ENCODE measurements at regions not wholly inside any gene's neighbourhood (a gene's known extent, or its start where the extent isn't known, plus 50 kb on each side); places are given as distances from the start of the nearest gene placed in this dataset.

DNA sequence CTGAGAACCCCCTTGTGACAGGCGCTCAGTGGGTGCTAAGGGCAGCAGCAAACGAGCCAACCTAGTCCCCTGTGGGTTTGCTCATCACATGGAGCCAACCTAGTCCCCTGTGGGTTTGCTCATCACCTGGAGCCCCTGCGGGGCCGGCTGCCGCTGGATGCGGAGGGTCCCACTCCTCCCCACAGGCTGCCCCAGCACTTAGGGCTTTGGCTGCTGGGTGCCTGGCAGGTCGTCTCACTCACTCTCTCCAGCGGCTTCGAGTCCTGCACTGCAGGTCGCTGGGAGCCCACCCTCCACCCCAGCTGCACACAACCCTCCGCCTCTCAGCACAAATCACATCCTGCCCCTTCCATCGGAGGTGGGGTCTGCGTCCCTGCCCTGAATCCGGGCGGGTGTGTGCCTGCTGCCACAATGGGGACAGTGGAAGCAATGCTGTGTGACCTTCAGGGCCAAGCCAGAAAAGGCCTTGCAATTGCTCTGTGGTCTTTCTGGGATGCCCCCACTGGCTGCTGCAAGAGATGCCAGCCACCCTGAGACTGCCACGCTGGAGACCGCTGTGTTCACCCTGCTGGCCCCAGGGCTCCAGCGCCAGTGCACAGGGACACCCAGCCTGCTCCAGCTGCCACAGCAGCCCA is 248.1 kb upstream of the SALL3 start:
- no peaks in the 10 kb centered on the region for H3K4me1 ChIP-seq (ENCODE audit: control insufficient read depth, extremely low read depth, insufficient read depth, low read length)
- H3K27ac ChIP-seq (ENCODE audit: insufficient read depth, low read length) = no peak overlapping the region
- H3K27me3 ChIP-seq (ENCODE audit: control insufficient read depth, insufficient read depth, low read length) = no peaks in the 10 kb centered on the region
- no peak for TF ChIP-seq EZH2 (IDR thresholded peaks at IDR 0.05; ENCODE audit: low read length, missing control alignments)
- TF ChIP-seq, protein P1, sequence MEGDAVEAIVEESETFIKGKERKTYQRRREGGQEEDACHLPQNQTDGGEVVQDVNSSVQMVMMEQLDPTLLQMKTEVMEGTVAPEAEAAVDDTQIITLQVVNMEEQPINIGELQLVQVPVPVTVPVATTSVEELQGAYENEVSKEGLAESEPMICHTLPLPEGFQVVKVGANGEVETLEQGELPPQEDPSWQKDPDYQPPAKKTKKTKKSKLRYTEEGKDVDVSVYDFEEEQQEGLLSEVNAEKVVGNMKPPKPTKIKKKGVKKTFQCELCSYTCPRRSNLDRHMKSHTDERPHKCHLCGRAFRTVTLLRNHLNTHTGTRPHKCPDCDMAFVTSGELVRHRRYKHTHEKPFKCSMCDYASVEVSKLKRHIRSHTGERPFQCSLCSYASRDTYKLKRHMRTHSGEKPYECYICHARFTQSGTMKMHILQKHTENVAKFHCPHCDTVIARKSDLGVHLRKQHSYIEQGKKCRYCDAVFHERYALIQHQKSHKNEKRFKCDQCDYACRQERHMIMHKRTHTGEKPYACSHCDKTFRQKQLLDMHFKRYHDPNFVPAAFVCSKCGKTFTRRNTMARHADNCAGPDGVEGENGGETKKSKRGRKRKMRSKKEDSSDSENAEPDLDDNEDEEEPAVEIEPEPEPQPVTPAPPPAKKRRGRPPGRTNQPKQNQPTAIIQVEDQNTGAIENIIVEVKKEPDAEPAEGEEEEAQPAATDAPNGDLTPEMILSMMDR (conservative IDR thresholded peaks at IDR 0.05 in 1 of 2, IDR thresholded peaks at IDR 0.05 in 1 of 2; ENCODE audit: low read depth in 1 of 2, low read length in 2 of 2) = no peak
- H4K20me1 ChIP-seq (ENCODE audit: control insufficient read depth, extremely low read depth, insufficient read depth, low read length) = no peaks in the 10 kb centered on the region
- H3K79me2 ChIP-seq (ENCODE audit: control insufficient read depth, insufficient read depth, low read length) = no peaks in the 10 kb centered on the region
- H3K36me3 ChIP-seq (ENCODE audit: control insufficient read depth, insufficient read depth, low read length) = no peaks in the 10 kb centered on the region
- H3K4me3 ChIP-seq (replicated peaks in 1 of 4; ENCODE audit: control extremely low read depth in 1 of 4, insufficient read depth in 1 of 4, low read depth in 3 of 4, low read length in 4 of 4) = no peak overlapping the region
- H3K9me3 ChIP-seq (ENCODE audit: control insufficient read depth, insufficient read depth, low read depth, low read length) = no peaks in the 10 kb centered on the region
- no peak overlapping the region for H3K4me2 ChIP-seq (ENCODE audit: extremely low read depth, insufficient read depth, low read length)
- H2AFZ ChIP-seq (ENCODE audit: low read length) = no peak overlapping the region
- H3K9ac ChIP-seq (ENCODE audit: insufficient read depth, low read length) = no peak overlapping the region
- DNase-seq (ENCODE audit: low read depth in 2 of 2) = no peak

DNA sequence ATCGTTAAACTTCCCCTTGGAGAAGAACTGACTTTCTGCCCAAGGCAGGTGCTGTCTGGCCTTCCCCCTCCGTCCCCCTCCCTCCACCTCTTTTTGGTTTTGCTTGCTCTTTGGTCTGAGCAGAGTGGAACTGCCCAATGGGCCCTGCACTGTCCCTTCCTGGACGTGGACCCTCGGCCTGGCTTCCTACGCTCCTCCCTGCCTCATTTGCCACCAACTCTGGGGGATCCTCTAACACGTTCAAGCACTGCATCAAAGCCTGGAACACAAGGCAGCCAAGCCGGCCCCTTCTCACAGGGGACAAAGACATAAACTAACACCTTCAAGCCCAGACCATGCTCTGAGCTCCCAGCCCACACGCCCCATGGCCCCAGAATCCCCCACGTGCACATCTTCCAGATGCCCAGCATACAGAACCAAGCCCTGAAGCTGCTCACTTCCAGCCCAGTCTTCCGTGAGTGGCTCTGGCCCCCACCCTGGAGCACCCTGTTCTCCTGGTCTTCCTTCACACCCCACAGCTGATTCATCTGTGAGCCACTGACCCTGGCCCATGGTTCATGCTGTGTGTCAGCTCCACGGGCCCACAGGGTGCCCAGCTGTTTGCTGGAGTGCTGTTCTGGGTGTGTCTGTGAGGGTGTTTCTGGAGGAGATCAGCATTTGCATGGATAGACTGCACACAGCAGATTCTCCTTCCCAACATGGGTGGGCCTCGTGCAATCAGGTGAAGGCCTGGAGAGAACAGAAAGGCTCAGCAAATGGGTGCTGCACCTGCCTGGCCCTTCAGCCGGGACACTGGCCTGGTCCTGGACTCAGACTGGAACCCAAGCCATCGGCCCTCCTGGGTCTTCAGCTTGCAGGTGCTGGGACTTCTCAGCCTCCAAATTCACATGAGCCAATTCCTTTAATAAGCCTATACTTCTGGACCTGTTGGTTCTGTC is 247.1 kb upstream of the SALL3 start:
- H2AFZ ChIP-seq (ENCODE audit: low read length) = no peak overlapping the region
- TF ChIP-seq, protein P1 (conservative IDR thresholded peaks at IDR 0.05 in 1 of 2, IDR thresholded peaks at IDR 0.05 in 1 of 2; ENCODE audit: low read depth in 1 of 2, low read length in 2 of 2) = no peak
- no peak for TF ChIP-seq EZH2 (IDR thresholded peaks at IDR 0.05; ENCODE audit: low read length, missing control alignments)
- H3K27ac ChIP-seq (ENCODE audit: insufficient read depth, low read length) = no peak overlapping the region
- H3K9me3 ChIP-seq (ENCODE audit: control insufficient read depth, insufficient read depth, low read depth, low read length) = no peaks in the 10 kb centered on the region
- no peaks in the 10 kb centered on the region for H3K36me3 ChIP-seq (ENCODE audit: control insufficient read depth, insufficient read depth, low read length)
- no peaks in the 10 kb centered on the region for H4K20me1 ChIP-seq (ENCODE audit: control insufficient read depth, extremely low read depth, insufficient read depth, low read length)
- no peaks in the 10 kb centered on the region for H3K79me2 ChIP-seq (ENCODE audit: control insufficient read depth, insufficient read depth, low read length)
- H3K4me3 ChIP-seq (replicated peaks in 1 of 4; ENCODE audit: control extremely low read depth in 1 of 4, insufficient read depth in 1 of 4, low read depth in 3 of 4, low read length in 4 of 4) = no peak overlapping the region
- H3K4me2 ChIP-seq (ENCODE audit: extremely low read depth, insufficient read depth, low read length) = no peak overlapping the region
- no peak overlapping the region for H3K9ac ChIP-seq (ENCODE audit: insufficient read depth, low read length)
- DNase-seq (ENCODE audit: low read depth in 2 of 2) = no peak
- H3K4me1 ChIP-seq (ENCODE audit: control insufficient read depth, extremely low read depth, insufficient read depth, low read length) = no peaks in the 10 kb centered on the region
- no peaks in the 10 kb centered on the region for H3K27me3 ChIP-seq (ENCODE audit: control insufficient read depth, insufficient read depth, low read length)

DNA sequence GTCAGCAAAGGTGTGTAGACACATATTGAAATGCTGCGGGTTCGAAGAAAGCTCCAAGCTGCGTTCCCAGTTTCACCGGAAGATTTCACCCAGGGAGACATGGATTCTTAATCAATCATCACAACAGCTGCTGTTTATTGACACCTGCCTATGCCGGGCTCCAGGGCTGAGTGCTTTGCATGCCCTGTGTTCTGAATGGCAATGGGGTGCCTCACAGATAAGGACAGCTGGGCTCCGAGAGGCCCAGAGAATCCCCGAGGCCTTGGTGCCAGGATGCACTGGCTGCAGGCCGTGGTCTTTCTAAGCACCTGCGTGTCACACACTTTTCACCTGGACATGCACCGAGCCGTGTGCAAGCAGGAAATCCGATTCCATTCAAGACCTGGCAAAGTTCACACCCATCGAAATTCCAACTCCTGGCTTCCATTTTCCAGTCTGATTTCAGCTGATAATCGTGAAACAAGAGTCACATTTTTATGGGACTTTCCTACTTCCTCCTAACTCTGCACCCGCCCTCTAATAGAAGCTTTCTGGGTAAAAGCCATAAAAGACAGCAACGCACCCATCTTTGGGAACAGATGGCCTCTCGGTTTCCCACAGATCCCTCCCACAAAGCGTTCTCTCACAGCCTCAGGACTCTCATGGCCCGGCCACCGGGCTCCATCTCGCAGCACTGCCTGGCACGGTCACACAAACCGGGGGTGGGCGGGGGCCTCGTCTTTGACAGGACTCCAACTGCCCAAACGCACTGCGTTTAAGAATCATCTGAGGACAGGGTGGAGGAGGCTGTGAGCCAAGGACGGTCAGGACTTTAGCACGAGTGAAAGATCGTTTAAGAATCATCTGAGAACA is 245.6 kb upstream of the SALL3 start:
- H3K9me3 ChIP-seq (ENCODE audit: control insufficient read depth, insufficient read depth, low read depth, low read length) = no peaks in the 10 kb centered on the region
- no peaks in the 10 kb centered on the region for H3K36me3 ChIP-seq (ENCODE audit: control insufficient read depth, insufficient read depth, low read length)
- H3K79me2 ChIP-seq (ENCODE audit: control insufficient read depth, insufficient read depth, low read length) = no peaks in the 10 kb centered on the region
- no peaks in the 10 kb centered on the region for H3K27me3 ChIP-seq (ENCODE audit: control insufficient read depth, insufficient read depth, low read length)
- no peaks in the 10 kb centered on the region for H4K20me1 ChIP-seq (ENCODE audit: control insufficient read depth, extremely low read depth, insufficient read depth, low read length)
- TF ChIP-seq, protein P1 (conservative IDR thresholded peaks at IDR 0.05 in 1 of 2, IDR thresholded peaks at IDR 0.05 in 1 of 2; ENCODE audit: low read depth in 1 of 2, low read length in 2 of 2) = no peak
- TF ChIP-seq EZH2 (IDR thresholded peaks at IDR 0.05; ENCODE audit: low read length, missing control alignments) = no peak
- no peak overlapping the region for H2AFZ ChIP-seq (ENCODE audit: low read length)
- H3K27ac ChIP-seq (ENCODE audit: insufficient read depth, low read length) = no peak overlapping the region
- no peak overlapping the region for H3K4me2 ChIP-seq (ENCODE audit: extremely low read depth, insufficient read depth, low read length)
- H3K9ac ChIP-seq (ENCODE audit: insufficient read depth, low read length) = no peak overlapping the region
- H3K4me3 ChIP-seq (replicated peaks in 1 of 4; ENCODE audit: control extremely low read depth in 1 of 4, insufficient read depth in 1 of 4, low read depth in 3 of 4, low read length in 4 of 4) = no peak overlapping the region
- no peak for DNase-seq (ENCODE audit: low read depth in 2 of 2)
- H3K4me1 ChIP-seq (ENCODE audit: control insufficient read depth, extremely low read depth, insufficient read depth, low read length) = no peaks in the 10 kb centered on the region

All from fibroblast of lung (primary cell).